CMK (cell line): ENCODE measurements at regions not wholly inside any gene's neighbourhood (a gene's known extent, or its start where the extent isn't known, plus 50 kb on each side); places are given as distances from the start of the nearest gene placed in this dataset.
"Not testable (repeated sequence)": the region's sequence is repeated elsewhere in the genome, so short reads cannot be mapped to it uniquely, and the experiment has no call there.

Source experiments
- DNase-seq: peaks from one replicate; pipeline ENCODE4 v3.0.0-alpha.2; 2010; ENCODE audit warnings: low read depth

DNA sequence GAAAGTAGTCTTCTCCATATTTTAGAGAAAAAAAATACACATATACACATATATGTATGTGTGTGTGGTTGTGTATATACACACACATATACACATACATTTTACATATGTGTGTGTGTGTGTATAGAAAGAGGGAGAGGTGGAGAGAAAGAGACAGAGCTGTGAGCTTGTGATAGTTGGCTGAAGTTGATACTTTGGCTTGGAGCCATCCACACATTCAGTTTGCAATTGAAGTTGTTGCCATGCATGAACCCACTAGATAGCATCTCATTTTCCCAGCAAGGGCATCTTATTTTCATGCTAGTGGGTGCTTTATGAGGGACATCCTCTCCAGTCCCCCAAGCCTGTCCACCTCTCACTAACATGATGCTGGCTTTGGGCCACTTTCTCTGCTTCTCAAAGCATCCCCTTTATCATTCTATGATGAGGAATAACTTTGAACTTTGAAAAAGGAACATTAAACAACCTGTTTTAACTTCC, 228.6 kb downstream of the ZNF621 start:
- no peak for DNase-seq

DNA sequence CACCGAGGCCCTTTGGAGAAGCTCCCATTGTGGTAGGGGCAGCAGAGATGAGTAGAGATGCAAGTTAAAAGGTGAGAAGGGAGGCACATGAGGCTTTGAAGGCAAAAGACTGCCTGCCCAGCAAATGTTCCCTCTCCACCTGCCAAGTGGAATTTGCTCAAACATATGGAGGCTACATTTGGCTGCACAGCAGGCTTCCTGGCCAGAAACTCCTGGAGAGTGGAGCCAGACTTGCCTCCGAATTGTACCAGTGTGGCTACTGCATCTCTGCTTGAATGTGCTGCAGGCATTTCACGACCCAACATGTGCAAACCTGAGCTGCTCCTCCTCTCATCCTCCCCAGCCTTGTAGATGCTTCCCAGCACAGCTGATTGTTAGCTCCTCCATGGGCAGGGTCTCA, 229.2 kb downstream of the ZNF621 start:
- no peak for DNase-seq

DNA sequence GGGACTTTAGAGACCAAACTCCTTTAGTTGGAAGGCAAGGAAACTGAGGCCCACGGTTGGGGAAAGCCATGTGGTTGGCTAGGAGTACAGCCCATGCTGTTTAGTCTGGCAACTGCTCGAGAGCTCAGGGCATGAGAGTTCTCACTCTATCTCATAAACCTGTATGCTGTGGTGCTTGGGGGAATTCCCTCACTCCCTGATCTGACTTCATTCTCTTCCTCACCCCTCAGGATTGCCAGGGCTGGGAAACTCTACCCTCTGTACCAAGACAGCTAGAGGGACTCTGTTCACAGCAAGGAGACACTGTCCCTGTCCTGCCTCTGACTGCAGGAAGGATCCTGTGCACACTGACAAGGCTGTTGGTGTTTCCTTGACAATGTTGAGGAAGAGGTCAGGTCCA, 230.2 kb downstream of the ZNF621 start:
- no peak for DNase-seq

DNA sequence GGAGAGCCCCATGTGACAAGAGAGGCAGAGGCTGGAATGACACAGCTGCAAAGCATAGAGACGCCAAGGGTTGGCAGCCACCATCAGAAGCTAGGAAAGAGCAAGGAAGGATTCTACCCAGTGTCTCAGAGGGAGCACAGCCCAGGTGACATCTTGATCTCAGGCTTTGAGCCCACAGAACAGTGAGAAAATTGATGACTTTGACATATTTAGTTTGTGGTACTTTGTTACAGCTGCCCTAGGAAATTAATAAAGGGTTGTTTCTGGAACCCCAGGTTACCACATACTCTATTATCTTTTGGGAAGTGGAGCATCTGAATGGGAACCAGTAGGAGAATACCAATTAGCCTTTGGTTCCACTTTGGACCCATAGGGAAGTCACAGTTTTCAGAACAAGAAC, 231.7 kb downstream of the ZNF621 start:
- DNase-seq, result no peak

DNA sequence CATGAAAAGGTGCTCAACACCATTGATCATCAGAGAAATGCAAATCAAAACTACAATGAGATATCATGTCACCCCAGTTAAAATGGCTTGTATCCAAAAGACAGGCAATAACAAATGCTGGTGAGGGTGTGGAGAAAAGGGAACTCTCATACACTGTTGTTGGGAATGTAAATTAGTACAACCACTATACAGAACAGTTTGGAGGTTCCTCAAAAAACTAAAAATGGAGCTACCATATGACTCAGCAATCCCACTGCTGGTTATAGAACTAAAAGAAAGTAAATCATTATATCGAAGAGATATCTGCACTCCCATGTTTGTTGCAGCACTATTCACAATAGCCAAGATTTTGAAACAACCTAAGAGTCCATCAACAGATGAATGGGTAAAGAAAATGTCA, 238.0 kb downstream of the ZNF621 start:
- not testable (repeated sequence) for DNase-seq

DNA sequence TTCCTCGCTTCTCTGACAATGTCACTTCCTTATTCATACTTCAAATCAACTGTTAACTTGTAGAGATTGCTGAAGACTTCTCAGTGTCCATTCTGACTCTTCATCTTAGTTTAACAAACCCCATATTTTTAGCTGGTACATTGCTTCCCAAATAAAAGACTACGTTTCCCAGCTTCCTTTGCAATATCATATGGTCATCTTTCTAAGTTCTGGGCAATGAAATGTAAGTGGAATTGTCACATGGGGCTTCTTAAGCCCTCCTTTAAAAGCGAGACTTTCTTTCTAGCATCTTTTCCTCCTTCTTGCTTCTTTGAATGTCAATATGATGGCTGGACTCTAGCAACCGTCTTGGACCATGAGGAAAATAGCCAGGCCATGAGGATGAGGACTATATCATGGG, 239.0 kb downstream of the ZNF621 start:
- no peak for DNase-seq

DNA sequence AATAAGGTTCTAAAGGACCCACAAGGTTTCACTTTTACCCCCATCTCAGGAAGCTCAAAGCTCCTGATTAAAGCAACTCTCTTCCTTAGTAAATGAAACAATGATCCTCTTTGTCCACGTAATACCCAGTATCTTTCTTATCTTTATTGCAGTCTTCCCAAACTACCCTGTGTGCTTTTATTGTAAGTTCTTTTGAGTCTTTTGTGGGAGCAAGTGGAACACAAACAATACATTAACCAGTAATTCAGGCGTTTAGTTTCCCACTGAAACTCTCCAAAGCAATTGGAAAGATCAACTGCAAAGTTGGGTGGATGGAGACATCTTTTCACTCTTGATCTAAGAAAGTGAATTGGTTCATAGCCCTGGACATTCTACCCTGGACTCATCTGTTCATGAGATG, 240.0 kb downstream of the ZNF621 start:
- no peak for DNase-seq

DNA sequence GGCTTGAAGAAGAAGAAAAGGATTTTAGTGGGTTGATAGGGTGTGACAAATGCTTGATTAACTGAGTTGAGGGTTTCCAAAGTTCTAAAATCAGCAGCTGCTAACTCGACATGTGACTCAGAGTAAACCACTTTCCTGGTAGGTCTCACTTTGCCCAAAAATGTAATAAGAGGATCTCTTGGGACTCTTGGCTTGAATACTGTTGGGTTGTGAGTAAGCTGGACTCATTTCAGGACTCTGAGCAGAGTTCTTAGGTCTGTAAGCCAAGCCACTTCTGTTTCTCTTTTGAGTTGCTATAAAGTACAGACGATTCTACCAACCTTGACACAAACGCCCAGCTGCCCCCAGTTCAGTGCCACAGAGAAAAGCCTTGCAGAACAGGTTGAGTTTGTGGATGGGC, 241.1 kb downstream of the ZNF621 start:
- DNase-seq, result no peak

DNA sequence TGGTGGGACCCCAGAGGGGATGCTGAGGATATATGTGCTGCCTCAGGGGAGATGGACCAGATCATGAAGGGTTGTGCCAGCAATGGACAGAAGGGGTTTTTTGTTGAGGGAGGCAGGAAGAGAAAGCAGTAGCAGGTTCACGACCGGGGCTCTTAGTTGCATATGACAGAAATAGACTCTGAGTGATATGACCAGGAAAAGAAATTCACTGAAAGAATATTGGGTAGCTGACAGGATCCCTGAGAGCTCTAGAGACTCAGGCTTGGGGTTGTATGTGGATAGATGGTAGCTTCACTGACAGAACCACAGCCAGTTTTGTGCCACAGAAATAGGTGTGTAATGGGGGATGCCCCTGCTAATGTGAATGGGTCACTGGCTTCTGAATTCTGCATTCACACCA, 241.6 kb downstream of the ZNF621 start:
- DNase-seq, result no peak

DNA sequence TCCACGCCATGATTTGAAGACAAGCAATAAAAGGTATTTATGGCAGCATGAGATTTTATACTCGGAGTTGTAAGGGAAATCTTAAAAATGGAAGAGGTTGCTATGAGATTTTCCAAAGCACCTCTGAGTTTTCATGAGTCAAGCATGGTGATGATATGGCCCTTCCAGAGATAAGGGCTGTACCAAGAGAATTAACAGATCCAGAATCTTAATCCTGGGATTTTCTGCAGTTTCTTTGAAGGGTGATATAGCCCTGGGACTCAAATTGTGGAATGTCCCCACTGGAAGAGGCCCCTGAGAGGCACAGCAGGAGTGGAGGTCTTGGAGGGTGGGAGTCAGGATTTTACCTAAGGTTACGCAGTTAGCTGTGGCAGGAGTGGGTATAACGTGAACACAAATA, 243.3 kb downstream of the ZNF621 start:
- no peak for DNase-seq

DNA sequence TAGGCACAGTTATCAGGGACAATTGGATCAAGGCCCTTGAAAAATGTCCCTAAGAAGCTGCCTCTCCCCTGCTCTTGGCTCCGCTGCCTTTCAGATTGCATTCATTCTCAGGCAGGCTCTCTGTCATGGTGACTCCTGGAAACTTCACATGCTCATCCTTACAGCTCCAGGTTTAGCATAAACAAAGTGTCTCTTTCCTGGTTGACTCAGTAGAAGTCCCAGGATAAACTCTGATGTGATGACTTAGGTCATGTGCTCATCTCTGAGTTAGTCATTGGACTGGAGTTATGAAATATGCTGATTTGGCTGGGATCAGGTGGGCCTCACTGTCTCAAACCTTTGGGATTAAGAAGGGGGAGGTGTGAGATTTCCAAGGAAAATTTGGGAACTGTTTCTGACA, 243.8 kb downstream of the ZNF621 start:
- no peak for DNase-seq

DNA sequence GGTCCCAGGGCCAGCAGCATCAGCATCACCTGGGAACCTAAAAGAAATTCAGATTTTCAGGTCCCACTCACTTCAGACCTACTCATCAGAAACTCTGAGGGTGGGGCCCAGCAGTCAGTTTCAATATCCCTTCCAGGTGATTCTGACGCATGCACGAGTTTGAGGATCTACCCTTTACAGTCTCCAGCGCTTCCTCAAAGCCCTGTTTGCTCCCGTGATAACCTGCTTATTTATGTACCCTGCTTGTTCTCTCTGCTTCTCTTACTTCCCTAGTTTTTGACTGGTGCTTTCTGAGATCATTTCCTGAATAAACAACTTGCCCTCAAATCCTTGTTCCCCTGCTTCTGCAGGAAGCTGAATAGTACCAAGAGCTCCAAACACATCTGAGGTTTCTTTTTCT, 245.3 kb downstream of the ZNF621 start:
- DNase-seq, result no peak

DNA sequence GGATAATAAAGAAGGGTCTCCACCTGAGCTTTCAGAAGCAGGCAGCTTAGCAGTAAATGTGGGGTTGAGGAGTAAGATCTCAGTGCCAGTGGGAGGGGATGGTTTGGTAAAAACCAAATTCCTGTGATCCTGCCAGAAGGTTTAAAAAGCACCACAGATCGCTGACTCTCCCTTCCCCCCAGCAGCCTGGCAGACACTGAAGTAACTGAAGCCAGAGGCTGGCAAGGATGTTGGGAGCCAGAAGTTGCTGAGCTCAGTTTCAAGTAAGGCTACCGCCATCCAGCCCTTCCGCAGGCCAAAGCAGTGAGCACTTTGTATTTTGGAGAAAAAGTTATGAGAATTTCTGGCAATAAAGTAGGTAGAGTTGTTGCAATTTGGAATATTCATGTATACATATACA, 246.4 kb downstream of the ZNF621 start:
- DNase-seq, result no peak

DNA sequence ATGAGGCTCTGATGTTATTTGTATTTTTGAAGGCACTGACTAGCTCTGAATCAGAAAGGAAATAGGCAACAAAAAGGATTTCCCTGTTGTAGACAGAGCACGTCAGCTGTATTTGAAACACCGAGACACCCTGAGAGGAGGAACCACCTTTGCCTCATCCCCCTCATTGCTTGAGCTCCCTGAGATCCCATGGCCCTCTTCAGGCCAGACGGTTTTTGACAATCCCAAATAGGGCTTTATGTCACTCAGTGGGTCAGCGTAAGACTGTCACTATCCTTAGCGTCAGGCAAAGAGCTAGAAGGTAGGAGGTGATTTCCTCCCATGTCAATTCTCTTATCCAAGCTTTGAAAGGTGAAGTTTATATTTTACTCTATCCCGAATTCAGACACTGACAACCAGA, 254.3 kb downstream of the ZNF621 start:
- no peak for DNase-seq

DNA sequence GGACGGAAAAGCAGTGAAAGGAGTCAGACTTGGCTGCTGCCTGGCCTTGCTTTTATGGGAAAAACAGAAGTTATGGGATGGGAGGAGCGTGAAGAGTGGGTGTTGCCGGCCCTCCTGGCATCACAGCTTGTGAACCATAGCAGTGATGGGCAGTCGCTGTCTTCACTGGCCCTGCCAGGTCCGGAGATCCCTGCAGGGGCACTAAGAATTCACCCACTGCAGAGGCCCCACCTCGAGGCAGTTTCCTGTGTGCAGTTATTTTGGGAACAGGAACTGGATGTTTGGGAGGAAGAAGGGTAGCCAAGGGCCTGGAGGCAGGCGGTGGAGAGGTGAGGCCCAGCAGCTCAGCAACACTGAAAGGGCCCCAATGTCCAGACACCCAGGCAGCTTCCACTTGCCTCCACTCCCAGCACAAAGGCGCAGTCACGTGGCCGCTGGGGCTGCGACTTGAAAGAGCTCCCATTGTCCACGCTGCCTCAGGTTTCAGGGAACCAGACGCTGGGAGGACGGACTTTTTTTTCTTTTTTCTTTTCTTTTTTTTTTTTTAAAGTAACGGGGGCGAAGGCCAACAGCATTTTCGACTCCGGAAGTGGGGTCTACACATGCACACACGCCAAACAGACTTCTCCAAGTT, 255.6 kb downstream of the ZNF621 start:
- no peak for DNase-seq

DNA sequence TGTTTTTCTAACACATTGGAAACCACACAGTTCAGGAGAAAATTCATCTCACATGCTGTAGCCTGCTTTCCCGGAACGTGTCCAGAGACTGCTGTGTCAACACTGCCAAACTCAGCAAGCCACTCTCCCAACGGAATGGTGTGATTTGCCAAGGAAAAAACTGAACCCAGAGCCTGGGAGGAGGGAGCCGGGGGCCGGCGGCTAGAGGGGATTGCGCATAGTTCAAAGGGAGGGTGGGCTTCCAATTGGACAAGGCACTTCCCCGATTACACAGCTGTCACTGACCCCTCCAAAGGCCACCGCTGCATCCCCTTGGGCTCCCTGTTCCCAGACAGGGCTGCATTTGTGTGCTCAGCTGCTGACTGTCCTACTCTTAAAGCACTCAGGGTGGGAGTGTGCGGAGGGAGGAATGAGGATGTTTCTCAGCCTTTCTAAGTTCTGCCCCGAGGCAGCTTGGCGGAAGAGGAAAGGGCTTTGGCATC, 256.2 kb downstream of the ZNF621 start:
- DNase-seq, result no peak

DNA sequence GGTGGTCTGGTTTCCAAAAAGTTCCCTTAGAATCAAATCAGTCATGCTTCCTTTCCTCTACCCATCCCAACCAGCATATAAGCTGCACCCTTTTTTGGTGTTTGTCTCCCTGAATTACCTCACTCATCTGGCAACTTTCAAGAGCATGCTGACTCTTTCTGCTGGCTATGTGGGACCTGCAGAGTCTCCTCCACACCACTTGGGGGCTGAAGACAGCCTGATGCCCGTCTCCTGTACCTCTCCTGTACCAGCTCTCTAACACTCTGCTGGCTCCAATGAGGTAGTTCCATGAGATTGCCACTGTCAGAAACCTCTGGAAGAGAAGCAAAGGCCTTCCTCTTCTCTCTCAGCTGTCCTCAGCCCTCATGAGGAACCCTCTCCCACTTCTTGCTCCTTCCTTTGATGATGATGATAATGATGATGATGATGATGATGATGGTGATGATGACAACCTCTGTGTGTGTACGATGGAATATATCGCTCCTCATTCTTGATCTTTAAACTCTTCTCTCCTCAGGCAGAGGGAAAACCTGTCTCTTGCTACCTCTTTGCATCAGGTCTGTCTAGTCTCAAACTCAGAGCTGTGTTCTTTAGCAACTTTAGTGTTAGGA, 257.5 kb downstream of the ZNF621 start:
- DNase-seq, result no peak

DNA sequence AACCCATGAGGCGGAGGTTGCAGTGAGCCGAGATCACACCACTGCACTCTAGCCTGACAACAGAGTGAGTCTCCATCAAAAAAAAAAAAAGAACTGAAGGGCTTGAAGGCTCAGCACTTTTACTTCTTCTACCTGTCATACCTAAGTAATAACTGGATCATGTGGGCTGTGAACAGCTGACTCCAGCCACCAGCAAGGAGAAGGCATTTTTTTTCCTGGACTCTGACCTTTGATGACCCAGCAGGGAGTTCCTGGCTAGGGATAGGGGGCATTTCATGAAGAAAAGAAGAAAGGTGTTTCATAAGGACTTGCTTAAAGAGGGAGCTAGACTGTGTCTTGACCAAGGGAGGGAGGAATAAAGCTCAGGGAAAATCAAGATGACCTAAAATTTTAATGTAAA, 266.0 kb downstream of the ZNF621 start:
- DNase-seq, result no peak

DNA sequence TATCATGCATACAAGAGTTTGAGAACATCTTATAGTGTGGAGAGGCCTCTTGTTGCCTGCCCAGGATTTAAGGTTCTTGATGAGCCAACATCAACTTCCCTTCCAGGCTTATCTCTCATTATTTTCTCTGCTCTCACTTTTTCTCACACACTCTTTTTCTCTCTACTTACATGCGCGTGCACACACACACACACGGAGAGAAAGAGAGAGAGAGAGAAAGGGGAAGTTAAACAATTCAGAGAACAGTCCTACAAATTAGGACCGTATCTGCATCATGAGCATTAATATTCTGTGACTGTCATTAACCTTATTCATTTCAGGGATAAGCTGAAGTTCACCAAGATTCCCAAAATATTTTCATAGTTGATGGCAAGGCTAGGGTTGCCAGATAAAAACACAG, 269.0 kb downstream of the ZNF621 start:
- DNase-seq, result no peak

DNA sequence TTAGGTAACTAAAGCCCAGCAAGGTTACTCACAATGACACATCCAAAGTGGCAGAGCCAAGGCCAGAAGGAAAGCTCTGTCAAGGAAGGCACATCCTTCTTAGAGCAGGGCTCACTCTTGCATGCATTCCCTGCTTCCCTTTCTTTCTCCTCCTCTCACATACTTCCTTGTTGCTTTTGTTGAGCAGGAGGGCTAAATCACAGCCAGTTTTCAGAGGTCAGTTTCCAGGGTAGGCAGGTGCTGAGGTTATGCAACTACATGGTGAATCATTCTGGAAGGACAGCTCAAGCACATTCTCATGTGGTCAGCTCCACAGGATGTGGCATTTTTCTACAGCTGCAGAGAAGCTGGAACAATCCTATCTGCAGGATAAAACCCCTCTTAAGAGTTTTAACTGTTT, 275.6 kb downstream of the ZNF621 start:
- no peak for DNase-seq

DNA sequence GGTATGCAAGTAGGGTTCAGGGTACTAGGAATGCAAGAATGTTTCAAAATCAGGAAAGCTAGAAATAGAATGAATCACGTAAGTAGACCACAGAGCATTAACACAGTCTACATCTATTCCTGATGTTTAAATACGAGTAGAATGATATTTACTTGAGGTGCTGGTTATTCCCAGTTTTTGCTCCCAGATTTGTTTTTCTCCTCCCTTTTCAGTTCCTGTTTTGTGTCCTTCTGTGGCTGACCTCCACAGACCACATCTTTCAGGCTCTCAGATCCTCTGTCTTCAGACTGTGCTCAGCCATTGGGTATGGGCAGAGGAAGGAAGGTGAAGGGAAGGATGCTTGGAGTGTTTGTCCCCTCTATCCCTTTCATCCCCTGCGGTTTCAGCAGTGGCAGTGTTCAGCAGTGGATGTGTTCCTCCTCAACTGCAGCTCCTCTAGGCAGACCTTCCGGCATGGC, 276.6 kb downstream of the ZNF621 start:
- DNase-seq, result no peak

DNA sequence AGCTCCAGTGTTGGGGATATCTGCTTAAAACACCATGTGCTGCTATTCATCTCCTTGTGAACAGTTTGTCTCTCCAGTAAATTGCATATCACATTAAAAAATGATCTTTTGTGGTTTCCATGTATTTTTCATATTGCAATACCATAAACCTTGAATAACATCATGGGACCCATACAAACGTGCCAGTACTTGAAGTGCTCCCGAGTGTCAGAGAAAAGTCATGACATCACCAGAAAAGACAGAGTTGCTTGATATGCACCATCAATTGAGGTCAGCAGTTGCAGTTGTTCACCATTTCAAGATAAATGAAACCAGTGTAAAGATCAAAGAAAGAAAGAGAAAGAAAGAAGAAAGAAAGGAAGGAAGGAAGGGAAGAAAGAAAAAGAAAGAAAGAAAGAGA, 278.6 kb downstream of the ZNF621 start:
- no peak for DNase-seq

DNA sequence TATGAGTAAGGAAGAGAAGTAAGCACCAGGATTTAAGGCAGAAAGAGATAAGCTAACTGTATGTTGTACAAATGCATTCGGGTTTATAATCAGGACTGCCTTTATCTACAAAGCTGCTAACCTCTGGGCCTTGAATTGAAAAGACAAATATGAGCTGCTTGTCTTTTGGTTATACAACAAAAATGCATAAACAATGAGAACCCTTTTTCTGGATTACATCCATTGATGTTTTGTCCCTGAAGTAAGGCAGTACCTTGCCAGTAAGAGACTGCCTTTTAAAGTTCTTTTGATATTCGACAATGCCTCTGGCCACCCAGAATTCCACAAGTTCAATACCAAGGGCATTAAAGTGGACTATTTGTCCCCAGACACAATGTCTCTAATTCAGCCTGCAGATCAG, 280.7 kb downstream of the ZNF621 start:
- DNase-seq, result no peak

DNA sequence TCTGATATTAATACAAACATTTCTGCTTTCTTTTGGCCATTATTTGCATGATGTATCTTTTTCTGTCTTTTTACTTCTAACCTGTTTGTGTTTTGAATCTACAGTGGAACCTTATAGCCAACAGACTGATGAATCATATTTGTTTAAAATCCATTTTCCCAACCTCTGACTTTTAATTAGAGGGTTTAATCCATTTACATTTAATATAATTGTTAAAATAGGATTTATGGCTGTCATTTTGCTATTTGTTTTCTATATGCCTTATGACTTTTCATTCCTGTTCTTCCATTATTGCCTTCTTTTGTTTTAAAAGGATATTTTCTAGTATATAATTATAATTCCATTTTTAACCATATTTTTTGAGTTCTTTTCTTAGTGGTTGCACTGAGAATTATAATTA, 286.1 kb downstream of the ZNF621 start:
- no peak for DNase-seq
